NCI-H748 treated with DMSO at 0.1 percent for 48 hours (cell line): ENCODE measurements at regions not wholly inside any gene's neighbourhood (a gene's known extent, or its start where the extent isn't known, plus 50 kb on each side); places are given as distances from the start of the nearest gene placed in this dataset.
"Not testable (repeated sequence)": the region's sequence is repeated elsewhere in the genome, so short reads cannot be mapped to it uniquely, and the experiment has no call there.

Experiments
- DNase-seq: peaks from one replicate; lab custom pipeline; 2025; lab: John Stamatoyannopoulos, UW

- not testable (repeated sequence) for DNase-seq
Observed at GRCh38 chr3:75446948-75447347, 217.2 kb upstream of the FRG2C start.

GRCh38 chr3:75453328-75453727 lies 210.8 kb upstream of the FRG2C start:
- peak; percentile 60 for DNase-seq

- not testable (repeated sequence) for DNase-seq
Observed at GRCh38 chr3:75453839-75454238, 210.3 kb upstream of the FRG2C start.

- DNase-seq = not testable (repeated sequence)
Observed at GRCh38 chr3:75474530-75474929, 189.6 kb upstream of the FRG2C start.

GRCh38 chr3:75496600-75496999 lies 167.5 kb upstream of the FRG2C start:
- DNase-seq = not testable (repeated sequence)

GRCh38 chr3:75500357-75500756 lies 163.8 kb upstream of the FRG2C start:
- DNase-seq = not testable (repeated sequence)

GRCh38 chr3:75502171-75502570 lies 162.0 kb upstream of the FRG2C start:
- DNase-seq = not testable (repeated sequence)

GRCh38 chr3:75502769-75503756 lies 161.1 kb upstream of the FRG2C start:
- peak; percentile 57 for DNase-seq

- DNase-seq = no peak
Observed at GRCh38 chr3:75506603-75507002, 157.5 kb upstream of the FRG2C start.

- DNase-seq = not testable (repeated sequence)
Observed at GRCh38 chr3:75507956-75508355, 156.2 kb upstream of the FRG2C start.

- not testable (repeated sequence) for DNase-seq
Observed at GRCh38 chr3:75527657-75528056, 136.5 kb upstream of the FRG2C start.

- not testable (repeated sequence) for DNase-seq
Observed at GRCh38 chr3:75552095-75552494, 112.0 kb upstream of the FRG2C start.

- not testable (repeated sequence) for DNase-seq
Observed at GRCh38 chr3:75564427-75564826, 99.7 kb upstream of the FRG2C start.

GRCh38 chr3:75572303-75572702 lies 91.8 kb upstream of the FRG2C start:
- DNase-seq = not testable (repeated sequence)

- not testable (repeated sequence) for DNase-seq
Observed at GRCh38 chr3:75579091-75579490, 85.0 kb upstream of the FRG2C start.

GRCh38 chr3:75579536-75579935 lies 84.6 kb upstream of the FRG2C start:
- DNase-seq = not testable (repeated sequence)

GRCh38 chr3:75579981-75580782 lies 83.9 kb upstream of the FRG2C start:
- not testable (repeated sequence) for DNase-seq

GRCh38 chr3:75582536-75582935 lies 81.6 kb upstream of the FRG2C start:
- DNase-seq = not testable (repeated sequence)

GRCh38 chr3:75583116-75583515 lies 81.0 kb upstream of the FRG2C start:
- DNase-seq = not testable (repeated sequence)

- DNase-seq = not testable (repeated sequence)
Observed at GRCh38 chr3:75587695-75588094, 76.4 kb upstream of the FRG2C start.

GRCh38 chr3:75590382-75590781 lies 73.7 kb upstream of the FRG2C start:
- not testable (repeated sequence) for DNase-seq

- not testable (repeated sequence) for DNase-seq
Observed at GRCh38 chr3:75604286-75604934, 59.7 kb upstream of the FRG2C start.
